ENCODE measurements at regions not wholly inside any gene's neighbourhood (a gene's known extent, or its start where the extent isn't known, plus 50 kb on each side); places are given as distances from the start of the nearest gene placed in this dataset.

DNA sequence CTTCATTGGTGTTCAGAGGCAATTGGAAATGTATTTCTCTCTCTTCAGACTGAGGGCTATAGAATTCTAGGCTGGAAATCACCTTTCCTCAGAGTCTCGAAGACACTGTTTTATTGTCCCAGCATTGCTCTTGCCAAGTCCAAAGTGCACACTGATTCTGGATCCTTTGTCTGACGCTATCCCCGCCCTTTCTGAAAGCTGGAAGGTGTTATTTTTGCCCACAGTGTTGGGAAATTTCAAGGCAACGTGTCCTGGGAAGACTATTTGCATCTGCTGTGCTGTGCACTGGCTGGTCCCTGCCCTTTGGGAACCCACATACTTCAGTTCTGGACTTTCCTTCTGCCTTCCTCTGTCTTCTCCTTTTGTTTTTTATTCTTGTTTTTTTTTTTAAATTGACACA, 190.8 kb downstream of the SH3BP4 start:
- Histone ChIP-seq H3K4me2 (ENCODE audit: low read length) (no peak overlapping the region), H3K27me3 (ENCODE audit: control insufficient read depth, insufficient read depth, low read length) (peaks cover 23% of the 10 kb centered on the region), H3K36me3 (ENCODE audit: insufficient read depth, low read length) (no peaks in the 10 kb centered on the region), H3K4me3 (ENCODE audit: low read length) (no peak overlapping the region), H3K9me3 (replicated peaks; ENCODE audit: low read length) (no peaks in the 10 kb centered on the region), H3K4me1 (ENCODE audit: control insufficient read depth, insufficient read depth, low read length) (no peaks in the 10 kb centered on the region), H3K9ac (ENCODE audit: low read depth, low read length) (no peak overlapping the region)

DNA sequence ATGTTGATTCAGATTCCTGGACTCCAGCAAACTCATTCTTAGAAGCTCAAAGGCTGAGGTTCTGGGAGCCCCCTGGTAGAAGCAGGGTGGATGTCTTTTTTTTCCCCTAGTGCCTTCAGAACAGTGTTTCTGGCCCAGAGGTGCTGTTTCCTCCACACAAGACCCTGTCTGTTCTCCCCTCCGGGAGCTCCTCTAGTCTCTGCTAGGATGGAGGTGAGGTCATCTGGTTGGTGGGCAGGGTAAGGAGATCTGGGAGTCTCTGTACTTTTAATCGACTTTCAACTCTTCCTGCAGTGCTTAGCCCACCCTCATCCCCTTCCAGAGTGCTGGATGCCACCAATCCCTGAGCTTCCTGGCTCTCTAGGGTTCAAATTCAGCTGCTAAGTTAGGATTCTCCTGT, 192.0 kb downstream of the SH3BP4 start:
- Histone ChIP-seq H3K4me2 (ENCODE audit: low read length) (no peak overlapping the region), H3K4me3 (ENCODE audit: low read length) (no peak overlapping the region), H3K9ac (ENCODE audit: low read depth, low read length) (no peak overlapping the region), H3K4me1 (ENCODE audit: control insufficient read depth, insufficient read depth, low read length) (no peaks in the 10 kb centered on the region), H3K27me3 (ENCODE audit: control insufficient read depth, insufficient read depth, low read length) (peaks cover 23% of the 10 kb centered on the region), H3K36me3 (ENCODE audit: insufficient read depth, low read length) (no peaks in the 10 kb centered on the region), H3K9me3 (replicated peaks; ENCODE audit: low read length) (no peaks in the 10 kb centered on the region)

DNA sequence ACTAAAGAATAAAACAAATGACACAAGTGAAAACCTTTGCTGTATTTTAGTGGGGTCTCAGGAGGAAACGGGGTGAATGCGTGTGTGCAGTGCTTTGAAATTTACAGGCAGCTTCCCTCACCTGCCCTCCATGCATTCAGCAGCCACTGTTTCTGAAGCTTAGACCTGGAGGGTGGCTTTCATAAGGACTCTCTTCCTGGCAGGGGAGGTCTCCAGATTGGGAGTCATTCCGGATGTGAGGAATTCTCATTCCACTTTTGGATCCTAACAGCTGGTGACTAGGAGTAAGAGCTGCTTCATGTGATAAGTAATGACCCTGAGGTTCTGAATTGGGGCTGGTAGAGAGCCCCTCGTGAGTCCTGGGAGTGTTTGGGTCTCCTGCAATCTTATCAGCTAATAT, 192.5 kb downstream of the SH3BP4 start:
- Histone ChIP-seq H3K9ac (ENCODE audit: low read depth, low read length) (no peak overlapping the region), H3K9me3 (replicated peaks; ENCODE audit: low read length) (no peaks in the 10 kb centered on the region), H3K4me1 (ENCODE audit: control insufficient read depth, insufficient read depth, low read length) (no peaks in the 10 kb centered on the region), H3K4me3 (ENCODE audit: low read length) (no peak overlapping the region), H3K27me3 (ENCODE audit: control insufficient read depth, insufficient read depth, low read length) (peaks cover 23% of the 10 kb centered on the region), H3K4me2 (ENCODE audit: low read length) (no peak overlapping the region), H3K36me3 (ENCODE audit: insufficient read depth, low read length) (no peaks in the 10 kb centered on the region)

DNA sequence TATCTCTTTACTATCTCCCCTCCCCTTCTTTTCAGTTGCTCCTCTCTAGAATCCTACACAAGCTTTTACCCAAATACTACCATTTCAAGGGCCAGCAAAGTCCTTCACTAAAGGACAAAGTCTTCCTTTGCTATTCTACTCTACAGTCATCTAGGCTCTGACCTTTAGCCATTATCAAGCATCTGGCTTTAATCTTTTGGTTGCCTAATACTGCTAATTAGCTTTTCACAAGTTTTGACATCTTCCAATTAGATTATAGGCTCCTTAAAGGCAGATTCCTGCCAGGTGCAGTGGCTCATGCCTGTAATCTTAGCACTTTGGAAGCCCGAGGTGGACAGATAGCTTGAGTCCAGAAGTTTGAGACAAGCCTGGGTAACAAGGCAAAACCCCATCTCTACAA, 194.4 kb downstream of the SH3BP4 start:
- no peak overlapping the region for H3K4me2 ChIP-seq (ENCODE audit: low read length)
- H3K4me3 ChIP-seq (ENCODE audit: low read length), result no peak overlapping the region
- no peaks in the 10 kb centered on the region for H3K36me3 ChIP-seq (ENCODE audit: insufficient read depth, low read length)
- H3K9ac ChIP-seq (ENCODE audit: low read depth, low read length), result no peak overlapping the region
- H3K4me1 ChIP-seq (ENCODE audit: control insufficient read depth, insufficient read depth, low read length), result no peaks in the 10 kb centered on the region
- peaks cover 36% of the 10 kb centered on the region for H3K27me3 ChIP-seq (ENCODE audit: control insufficient read depth, insufficient read depth, low read length)
- no peaks in the 10 kb centered on the region for H3K9me3 ChIP-seq (replicated peaks; ENCODE audit: low read length)

DNA sequence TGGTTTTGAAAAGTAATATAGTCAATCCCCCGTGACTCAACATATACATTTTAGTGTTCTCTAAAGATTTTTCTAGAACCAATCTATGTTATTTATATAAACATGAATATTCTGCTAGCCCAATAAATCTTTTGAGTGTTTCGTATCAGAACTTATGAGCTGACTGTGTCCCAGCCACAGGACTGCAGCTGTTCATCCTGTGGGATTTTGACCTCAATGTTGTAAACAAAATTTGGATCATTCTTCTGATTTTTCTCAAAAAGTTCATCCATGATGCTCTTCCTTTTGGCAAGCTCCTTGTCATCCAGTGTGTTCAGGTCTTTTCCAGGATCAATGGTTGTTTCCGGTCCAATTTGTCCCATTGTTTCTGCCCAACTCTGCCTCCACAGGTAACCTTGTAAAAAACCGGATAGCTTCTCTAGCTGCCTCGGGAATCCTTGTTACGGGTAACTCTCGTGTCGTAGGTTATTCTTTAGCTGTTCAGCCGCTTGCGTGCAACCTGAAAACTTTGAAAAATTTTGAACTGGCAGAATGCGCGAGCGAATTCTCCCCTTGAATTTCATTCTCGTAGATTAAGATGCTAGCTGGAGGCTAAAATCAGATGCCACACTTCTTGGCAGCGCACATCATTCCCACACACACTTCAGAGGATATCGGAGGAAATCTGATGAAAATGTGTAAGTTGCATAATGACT, 195.2 kb downstream of the SH3BP4 start:
- no peaks in the 10 kb centered on the region for H3K9me3 ChIP-seq (replicated peaks; ENCODE audit: low read length)
- H3K4me1 ChIP-seq (ENCODE audit: control insufficient read depth, insufficient read depth, low read length), result no peaks in the 10 kb centered on the region
- H3K4me3 ChIP-seq (ENCODE audit: low read length), result no peak overlapping the region
- H3K36me3 ChIP-seq (ENCODE audit: insufficient read depth, low read length), result no peaks in the 10 kb centered on the region
- H3K4me2 ChIP-seq (ENCODE audit: low read length), result no peak overlapping the region
- H3K9ac ChIP-seq (ENCODE audit: low read depth, low read length), result no peak overlapping the region
- peaks cover 36% of the 10 kb centered on the region for H3K27me3 ChIP-seq (ENCODE audit: control insufficient read depth, insufficient read depth, low read length)

DNA sequence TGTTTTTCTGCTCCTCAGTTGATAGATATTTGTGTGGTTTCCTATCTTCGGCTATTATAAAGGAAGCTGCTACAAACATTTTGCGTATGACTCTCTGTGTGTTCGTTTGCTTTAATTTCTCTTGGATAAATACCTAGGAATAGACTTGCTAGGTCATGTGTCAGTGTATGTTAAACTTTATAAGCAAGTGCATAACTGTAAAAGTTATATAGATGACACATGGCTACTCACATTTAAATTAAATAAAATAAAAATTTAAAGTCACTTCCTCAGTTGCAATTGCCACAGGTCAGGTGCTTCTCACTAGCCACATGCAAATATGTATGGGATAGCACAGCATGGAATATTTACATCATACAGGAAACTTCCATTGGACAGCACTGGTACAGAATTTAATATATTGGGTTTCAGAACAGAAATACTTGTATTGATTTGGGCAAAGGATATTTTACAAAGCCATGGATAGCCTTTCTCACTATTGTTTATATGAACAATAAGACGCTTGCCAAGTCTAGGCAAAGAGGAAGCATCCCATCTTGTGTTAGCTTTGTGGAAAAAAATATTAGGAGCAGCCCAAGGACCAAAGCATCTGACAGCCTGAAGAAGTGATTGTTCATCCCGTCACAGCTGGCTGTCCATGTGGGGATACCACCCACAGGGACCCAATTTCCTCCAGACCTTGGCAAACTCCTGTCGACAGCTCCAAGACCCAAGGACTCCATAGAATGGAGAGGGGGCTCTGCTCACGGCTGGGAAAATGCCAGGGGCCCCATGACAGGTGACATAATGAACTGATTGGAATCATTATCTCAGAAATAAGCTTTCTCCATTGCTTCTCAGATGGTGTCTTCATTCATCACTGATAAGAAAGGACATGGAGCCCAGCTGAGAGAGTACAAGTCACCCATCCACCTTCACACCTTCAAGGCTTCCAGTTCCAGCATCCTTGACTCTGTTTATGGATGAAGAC, 196.7 kb downstream of the SH3BP4 start:
- H3K4me3 ChIP-seq (ENCODE audit: low read length), result no peak overlapping the region
- no peaks in the 10 kb centered on the region for H3K36me3 ChIP-seq (ENCODE audit: insufficient read depth, low read length)
- no peak overlapping the region for H3K4me2 ChIP-seq (ENCODE audit: low read length)
- H3K4me1 ChIP-seq (ENCODE audit: control insufficient read depth, insufficient read depth, low read length), result no peaks in the 10 kb centered on the region
- H3K27me3 ChIP-seq (ENCODE audit: control insufficient read depth, insufficient read depth, low read length), result peaks cover 33% of the 10 kb centered on the region
- no peaks in the 10 kb centered on the region for H3K9me3 ChIP-seq (replicated peaks; ENCODE audit: low read length)
- no peak overlapping the region for H3K9ac ChIP-seq (ENCODE audit: low read depth, low read length)

DNA sequence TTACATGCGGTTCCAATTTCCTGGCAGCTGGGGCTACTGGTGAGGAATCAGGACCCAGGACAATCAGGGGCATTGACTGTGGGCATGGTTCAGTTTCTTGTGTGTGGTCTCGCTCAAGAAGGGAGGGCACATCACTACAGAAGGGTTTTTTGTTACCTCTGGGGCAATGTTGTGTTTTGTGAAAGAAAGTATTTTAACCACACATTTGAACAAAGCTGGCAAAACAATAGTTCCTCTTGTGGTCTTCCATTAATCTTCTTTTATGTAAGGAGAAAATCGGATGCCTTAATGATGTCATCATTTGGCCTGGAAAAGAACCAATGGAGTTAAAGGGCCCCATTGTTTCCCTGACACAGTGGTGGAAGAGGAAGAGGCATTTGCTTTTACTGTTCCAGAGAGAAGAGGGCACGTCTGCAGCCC, 197.4 kb downstream of the SH3BP4 start:
- Histone ChIP-seq H3K9me3 (replicated peaks; ENCODE audit: low read length) (no peaks in the 10 kb centered on the region), H3K9ac (ENCODE audit: low read depth, low read length) (no peak overlapping the region), H3K27me3 (ENCODE audit: control insufficient read depth, insufficient read depth, low read length) (peaks cover 31% of the 10 kb centered on the region), H3K36me3 (ENCODE audit: insufficient read depth, low read length) (no peaks in the 10 kb centered on the region), H3K4me3 (ENCODE audit: low read length) (no peak overlapping the region), H3K4me2 (ENCODE audit: low read length) (no peak overlapping the region), H3K4me1 (ENCODE audit: control insufficient read depth, insufficient read depth, low read length) (no peaks in the 10 kb centered on the region)

DNA sequence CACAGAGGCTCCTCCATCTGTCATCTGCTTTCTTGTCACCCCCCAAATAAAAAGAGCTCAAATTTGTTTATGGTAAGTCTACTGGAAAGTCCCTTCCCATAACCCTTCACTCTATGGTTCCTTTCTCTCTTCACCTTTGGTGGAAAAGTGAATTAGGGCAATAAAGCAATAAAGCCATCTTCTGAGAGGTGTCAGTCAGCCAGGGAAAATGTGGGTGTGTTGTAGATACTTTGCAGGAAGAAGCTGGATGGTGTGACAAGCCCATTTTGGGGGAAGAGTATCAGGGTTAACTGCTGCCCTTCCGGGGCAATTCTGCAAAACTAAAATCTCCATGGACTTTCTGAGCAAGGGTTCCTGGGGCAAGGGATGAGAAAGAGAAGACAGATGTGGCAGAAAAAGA, 197.9 kb downstream of the SH3BP4 start:
- Histone ChIP-seq H3K4me1 (ENCODE audit: control insufficient read depth, insufficient read depth, low read length) (no peaks in the 10 kb centered on the region), H3K9ac (ENCODE audit: low read depth, low read length) (no peak overlapping the region), H3K4me3 (ENCODE audit: low read length) (no peak overlapping the region), H3K27me3 (ENCODE audit: control insufficient read depth, insufficient read depth, low read length) (peaks cover 26% of the 10 kb centered on the region), H3K4me2 (ENCODE audit: low read length) (no peak overlapping the region), H3K9me3 (replicated peaks; ENCODE audit: low read length) (no peaks in the 10 kb centered on the region), H3K36me3 (ENCODE audit: insufficient read depth, low read length) (no peaks in the 10 kb centered on the region)

DNA sequence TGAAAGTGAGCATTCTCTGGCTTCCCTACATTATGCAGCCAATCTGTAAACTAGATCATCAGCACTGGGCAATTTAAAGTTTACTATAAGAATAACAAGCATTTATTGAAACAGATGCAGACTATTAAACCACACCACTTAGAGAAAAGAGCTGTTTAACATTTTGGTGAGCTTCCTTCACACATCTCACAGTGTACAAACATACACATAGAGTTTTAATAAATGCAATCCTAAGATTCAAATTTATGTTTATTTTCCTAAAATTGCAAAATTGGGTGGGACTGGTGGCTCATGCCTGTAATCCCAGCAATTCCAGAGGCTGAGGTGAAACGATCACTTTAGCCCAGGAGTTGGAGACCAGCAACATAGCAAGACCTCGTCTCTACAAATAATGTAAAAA, 199.3 kb downstream of the SH3BP4 start:
- Histone ChIP-seq H3K4me1 (ENCODE audit: control insufficient read depth, insufficient read depth, low read length) (no peaks in the 10 kb centered on the region), H3K36me3 (ENCODE audit: insufficient read depth, low read length) (no peaks in the 10 kb centered on the region), H3K9me3 (replicated peaks; ENCODE audit: low read length) (no peaks in the 10 kb centered on the region), H3K4me2 (ENCODE audit: low read length) (no peak overlapping the region), H3K9ac (ENCODE audit: low read depth, low read length) (no peak overlapping the region), H3K4me3 (ENCODE audit: low read length) (no peak overlapping the region), H3K27me3 (ENCODE audit: control insufficient read depth, insufficient read depth, low read length) (peaks cover 27% of the 10 kb centered on the region)

DNA sequence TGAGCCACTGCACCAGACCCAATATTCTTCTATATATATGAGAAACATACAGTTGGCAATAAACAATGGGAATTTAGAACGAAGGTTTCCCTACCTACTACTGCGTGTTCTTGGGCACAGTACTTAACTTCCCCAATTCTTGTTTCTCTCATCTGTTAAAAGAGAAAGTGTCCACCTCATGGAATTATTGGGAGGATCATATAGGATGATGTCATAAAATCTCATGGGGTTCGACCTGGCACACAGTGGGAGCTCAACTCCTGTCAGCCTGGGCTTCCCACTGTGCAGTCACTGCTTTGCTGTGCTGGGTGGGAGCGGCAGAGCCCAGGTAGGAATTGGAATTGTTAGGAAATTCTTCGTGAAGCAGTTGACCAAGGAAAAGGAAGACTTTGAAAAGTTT, 203.3 kb downstream of the SH3BP4 start:
- Histone ChIP-seq H3K4me2 (ENCODE audit: low read length) (no peak overlapping the region), H3K9me3 (replicated peaks; ENCODE audit: low read length) (no peaks in the 10 kb centered on the region)

DNA sequence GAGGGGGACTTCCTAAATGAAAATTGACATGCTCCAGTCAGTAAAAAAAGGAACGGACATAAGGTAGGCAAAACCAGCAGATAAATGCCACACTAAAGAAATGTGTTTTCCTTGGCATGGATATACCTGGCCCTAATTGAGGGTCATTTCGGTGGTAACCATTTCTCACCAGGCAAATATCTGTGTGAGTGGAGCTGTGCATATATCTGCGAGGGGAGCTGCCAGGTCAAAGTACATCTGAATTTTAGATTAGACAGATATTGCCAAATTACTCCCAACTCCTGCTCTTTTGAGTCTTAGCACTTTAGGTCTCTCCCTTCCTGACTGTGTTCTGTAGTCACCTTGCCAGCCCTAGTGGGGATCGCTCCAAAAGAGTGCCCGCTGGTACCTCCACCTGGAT, 204.2 kb downstream of the SH3BP4 start:
- Histone ChIP-seq H3K9me3 (replicated peaks; ENCODE audit: low read length) (no peaks in the 10 kb centered on the region), H3K27me3 (ENCODE audit: control insufficient read depth, insufficient read depth, low read length) (peaks cover 27% of the 10 kb centered on the region), H3K4me1 (ENCODE audit: control insufficient read depth, insufficient read depth, low read length) (no peaks in the 10 kb centered on the region), H3K9ac (ENCODE audit: low read depth, low read length) (no peak overlapping the region), H3K4me3 (ENCODE audit: low read length) (no peak overlapping the region), H3K4me2 (ENCODE audit: low read length) (no peak overlapping the region), H3K36me3 (ENCODE audit: insufficient read depth, low read length) (no peaks in the 10 kb centered on the region)

More for the DNA sequence above, 203.3 kb downstream of the SH3BP4 start:
- no peak overlapping the region for H3K4me3 ChIP-seq (ENCODE audit: low read length)
- no peaks in the 10 kb centered on the region for H3K4me1 ChIP-seq (ENCODE audit: control insufficient read depth, insufficient read depth, low read length)
- peaks cover 34% of the 10 kb centered on the region for H3K27me3 ChIP-seq (ENCODE audit: control insufficient read depth, insufficient read depth, low read length)
- H3K36me3 ChIP-seq (ENCODE audit: insufficient read depth, low read length), result no peaks in the 10 kb centered on the region
- H3K9ac ChIP-seq (ENCODE audit: low read depth, low read length), result no peak overlapping the region
